DMS153 (cell line): ENCODE measurements at regions not wholly inside any gene's neighbourhood (a gene's known extent, or its start where the extent isn't known, plus 50 kb on each side); places are given as distances from the start of the nearest gene placed in this dataset.

Experiments
- DNase-seq: peaks from one replicate; lab custom pipeline; 2025; lab: John Stamatoyannopoulos, UW

- no peak for DNase-seq
Measured at GRCh38 chr17:15109608-15110007, 155.5 kb downstream of the PMP22 start.

GRCh38 chr17:15108992-15109391 lies 156.1 kb downstream of the PMP22 start:
- no peak for DNase-seq

- DNase-seq: no peak
Measured at GRCh38 chr17:15106540-15106939, 158.6 kb downstream of the PMP22 start.

GRCh38 chr17:15103785-15104184 lies 161.3 kb downstream of the PMP22 start:
- DNase-seq: no peak

GRCh38 chr17:15101175-15101574 lies 164.0 kb downstream of the PMP22 start:
- no peak for DNase-seq

- DNase-seq: no peak
Measured at GRCh38 chr17:15096511-15096910, 168.6 kb downstream of the PMP22 start.

- DNase-seq: no peak
Measured at GRCh38 chr17:15095935-15096334, 169.2 kb downstream of the PMP22 start.

- DNase-seq: no peak
Measured at GRCh38 chr17:15092762-15093161, 172.4 kb downstream of the PMP22 start.

- DNase-seq: no peak
Measured at GRCh38 chr17:15092261-15092660, 172.9 kb downstream of the PMP22 start.

GRCh38 chr17:15091825-15092224 lies 173.3 kb downstream of the PMP22 start:
- no peak for DNase-seq

- no peak for DNase-seq
Measured at GRCh38 chr17:15090533-15090932, 174.6 kb downstream of the PMP22 start.

GRCh38 chr17:15087946-15088345 lies 177.2 kb downstream of the PMP22 start:
- DNase-seq: no peak

- DNase-seq: no peak
Measured at GRCh38 chr17:15086776-15087295, 178.3 kb downstream of the PMP22 start.

GRCh38 chr17:15085890-15086677 lies 179.0 kb downstream of the PMP22 start:
- DNase-seq: no peak

- no peak for DNase-seq
Measured at GRCh38 chr17:15083225-15083624, 181.9 kb downstream of the PMP22 start.

- no peak for DNase-seq
Measured at GRCh38 chr17:15081008-15081407, 184.1 kb downstream of the PMP22 start.

GRCh38 chr17:15078570-15078969 lies 186.6 kb downstream of the PMP22 start:
- DNase-seq: no peak

- no peak for DNase-seq
Measured at GRCh38 chr17:15076991-15077663, 188.0 kb downstream of the PMP22 start.

GRCh38 chr17:15051933-15052332 lies 213.2 kb downstream of the PMP22 start:
- DNase-seq: no peak

GRCh38 chr17:15049795-15050160 lies 215.3 kb downstream of the PMP22 start:
- no peak for DNase-seq

GRCh38 chr17:15048933-15049794 lies 216.0 kb downstream of the PMP22 start:
- DNase-seq: no peak

GRCh38 chr17:15048381-15048780 lies 216.7 kb downstream of the PMP22 start:
- no peak for DNase-seq
